K562 (cell line): ENCODE measurements at regions not wholly inside any gene's neighbourhood (a gene's known extent, or its start where the extent isn't known, plus 50 kb on each side); places are given as distances from the start of the nearest gene placed in this dataset.

Source experiments
- ATAC-seq: fragments of 200-7000 bp; cut with Tn5 transposase; 3 replicates; pipeline ENCODE4 v1.9.1; 2020; ENCODE audit warnings: moderate library complexity
- BruUV-seq: library from RNA; stranded (reverse); fragments of 400-500 nt; replicated peaks from 2 replicates; lab custom pipeline; 2021; lab: Mats Ljungman, UMichigan
- CTCF ChIA-PET: fragments of 300-600 bp; formaldehyde crosslinking; extraction: SDS; loops from one replicate; lab custom pipeline; 2021; ENCODE audit warnings: low intra/inter-chr PET ratio; lab: Yijun Ruan, JAX
- POLR2A ChIA-PET: fragments of 300-600, 350-650 bp; sonication (Branson Sonifier 250); formaldehyde crosslinking; extraction: SDS; loops from one replicate; lab custom pipeline; 2021; ENCODE audit warnings: antibody characterized with exemption, inconsistent platforms; lab: Yijun Ruan, JAX
- DNase-seq, 4 experiments: peaks; one replicate each; pipeline versions ENCODE4 v3.0.0 to v3.0.0-alpha.2; 2011 to 2018; ENCODE audit warnings: low spot score in 3 of 4, mixed read lengths in 3 of 4; ENCODE audit errors: extremely low read depth in 1 of 4
- FAIRE-seq: peaks from 2 replicates; lab custom pipeline; 2011; peaks lifted over from hg19 to GRCh38; lab: Jason Lieb, UNC
- H2AFZ ChIP-seq: 2 replicates; pipeline ENCODE4 v1.6.0; 2011; ENCODE audit warnings: low read depth, low read length, control low read depth, inconsistent platforms
- H3K27ac ChIP-seq: fragments of 200-600 bp; 3 replicates; pipeline ENCODE4 v1.8.0; 2011; ENCODE audit warnings: low read depth, mild to moderate bottlenecking, control low read depth, inconsistent platforms, low read length, moderate library complexity, mixed read lengths; ENCODE audit errors: extremely low read depth
- H3K27me3 ChIP-seq, 2 experiments: fragments of 300-600 bp in 1 of 2; 2 replicates in 1 of 2; 3 replicates in 1 of 2; pipeline versions ENCODE4 v1.6.0 to v1.8.0; 2011; ENCODE audit warnings: inconsistent platforms in 2 of 2, low read length in 2 of 2, mild to moderate bottlenecking in 1 of 2, mixed read lengths in 1 of 2, moderate library complexity in 1 of 2; ENCODE audit not compliant: control insufficient read depth in 2 of 2, insufficient read depth in 2 of 2
- H3K36me3 ChIP-seq: fragments of 300-600 bp; 3 replicates; pipeline ENCODE4 v1.8.0; 2011; ENCODE audit warnings: mild to moderate bottlenecking, low read length, inconsistent platforms; ENCODE audit not compliant: control insufficient read depth, insufficient read depth
- H3K4me1 ChIP-seq, 2 experiments: fragments of 200-600 bp in 1 of 2; replicated peaks in 1 of 2; 2 replicates in 1 of 2; 3 replicates in 1 of 2; pipeline versions ENCODE4 v1.5.1 to v1.8.0; 2011; ENCODE audit warnings: inconsistent platforms in 2 of 2, low read length in 2 of 2, mild to moderate bottlenecking in 1 of 2, mixed read lengths in 1 of 2, moderate library complexity in 1 of 2; ENCODE audit not compliant: control insufficient read depth in 2 of 2, insufficient read depth in 2 of 2
- H3K4me2 ChIP-seq: 2 replicates; pipeline ENCODE4 v1.6.1; 2011; ENCODE audit warnings: low read length, control low read depth, inconsistent platforms, mixed read lengths; ENCODE audit not compliant: insufficient read depth
- H3K4me3 ChIP-seq: fragments of 200-600 bp; sonication (generic), shearing (Covaris generic); 2 replicates; pipeline ENCODE4 v1.5.1; 2016; ENCODE audit warnings: control low read depth, inconsistent platforms
- H3K79me2 ChIP-seq: fragments of 200-600 bp; 3 replicates; pipeline ENCODE4 v1.8.0; 2011; ENCODE audit warnings: low read length, inconsistent platforms; ENCODE audit not compliant: control insufficient read depth, insufficient read depth
- H3K9ac ChIP-seq, 2 experiments: 2 replicates each; pipeline versions ENCODE4 v1.6.0 to v1.6.1; 2011; ENCODE audit warnings: low read depth in 2 of 2, low read length in 2 of 2, control low read depth in 1 of 2, inconsistent platforms in 1 of 2, mild to moderate bottlenecking in 1 of 2, mixed read lengths in 1 of 2; ENCODE audit not compliant: insufficient read depth in 1 of 2
- H3K9me1 ChIP-seq: one replicate; pipeline ENCODE4 v1.6.0; 2011; ENCODE audit warnings: inconsistent platforms, mild to moderate bottlenecking, low read length, moderate library complexity; ENCODE audit not compliant: control insufficient read depth, insufficient read depth
- H3K9me3 ChIP-seq: replicated peaks from 2 replicates; pipeline ENCODE4 v1.5.1; 2011; ENCODE audit warnings: low read depth, low read length, inconsistent platforms; ENCODE audit not compliant: control insufficient read depth, insufficient read depth
- H4K20me1 ChIP-seq: replicated peaks from 2 replicates; pipeline ENCODE4 v1.6.1; 2011; ENCODE audit warnings: low read length, inconsistent platforms, mixed read lengths; ENCODE audit not compliant: control insufficient read depth, insufficient read depth
- ARID1B ChIP-seq: fragments of 450-650 bp; IDR thresholded peaks from 2 replicates; pipeline ENCODE4 v1.6.1; 2016; ENCODE audit warnings: antibody characterized with exemption, mild to moderate bottlenecking, inconsistent platforms
- CBFA2T3 ChIP-seq: fragments of 450-650 bp; IDR thresholded peaks from 2 replicates; pipeline ENCODE4 v1.6.1; 2017
- DEAF1 ChIP-seq: fragments of 450-650 bp; formaldehyde crosslinking; IDR thresholded peaks from 2 replicates; pipeline ENCODE4 v1.4.0; 2020; ENCODE audit warnings: mild to moderate bottlenecking, moderate library complexity
- GMEB1 ChIP-seq: fragments of 250-450 bp; sonication (Bioruptor Pico); IDR thresholded peaks from 2 replicates; pipeline ENCODE4 v1.4.0; 2020; ENCODE audit warnings: mild to moderate bottlenecking
- GTF2A2 ChIP-seq: IDR thresholded peaks from 2 replicates; pipeline ENCODE4 v1.6.1; 2016; ENCODE audit warnings: mild to moderate bottlenecking, missing genetic modification characterization, missing compliant biosample characterization
- NCOA1 ChIP-seq: fragments of 450-650 bp; IDR thresholded peaks from 2 replicates; pipeline ENCODE4 v1.6.1; 2016; ENCODE audit warnings: low read depth
- RAD51 ChIP-seq: fragments of 450-650 bp; IDR thresholded peaks from 2 replicates; pipeline ENCODE4 v1.7.1; 2016; ENCODE audit warnings: low read depth, mild to moderate bottlenecking, borderline replicate concordance
- RCOR1 ChIP-seq, 2 experiments: IDR thresholded peaks; 2 replicates each; pipeline ENCODE4 v1.6.1; 2012; ENCODE audit warnings: low read depth in 2 of 2, low read length in 2 of 2, borderline replicate concordance in 1 of 2, improper control_type of control experiment in 1 of 2
- UBTF ChIP-seq, 2 experiments: IDR thresholded peaks; 2 replicates each; pipeline ENCODE4 v1.6.1; 2012; ENCODE audit warnings: improper control_type of control experiment in 2 of 2, low read depth in 2 of 2, low read length in 2 of 2, borderline replicate concordance in 1 of 2
- ZNF324 ChIP-seq: fragments of 250-450 bp; sonication (Bioruptor Pico); IDR thresholded peaks from 2 replicates; pipeline ENCODE4 v1.4.0; 2020; ENCODE audit warnings: mild to moderate bottlenecking
- ZNF696 ChIP-seq: fragments of 250-450 bp; sonication (Bioruptor Pico); conservative IDR thresholded peaks from 2 replicates; pipeline ENCODE4 v1.4.0; 2020; ENCODE audit warnings: mild to moderate bottlenecking, moderate library complexity
- WGBS: fragments of 100-300 bp; shearing (Covaris generic); methylation state at CpG from one replicate; pipeline ENCODE4 v1.1.6; 2016; ENCODE audit warnings: low coverage, mixed read lengths; ENCODE audit not compliant: insufficient coverage; ENCODE audit errors: missing lambda C conversion rate; 5-methylcytosine and 5-hydroxymethylcytosine counted together
- in situ Hi-C: fragments of 300-500 bp; cut with MboI; formaldehyde crosslinking; loops from 4 replicates; pipeline ENCODE4 v1.15.0; 2018; ENCODE audit warnings: inconsistent platforms, mixed read lengths
- intact Hi-C: fragments of 100-400 bp; cut with micrococcal nuclease; formaldehyde crosslinking; loops from 2 replicates; pipeline ENCODE4 v1.14.2; 2022

GRCh38 chr11:87600938-87601337 lies 563.2 kb downstream of the TMEM135 start:
- in situ Hi-C loops, result no loop called here
- no peak overlapping the region for H3K4me2 ChIP-seq
- no peak for DNase-seq
- no peaks in the 10 kb centered on the region for H3K27me3 ChIP-seq
- no peak overlapping the region for H2AFZ ChIP-seq
- no peaks in the 10 kb centered on the region for H3K9me1 ChIP-seq
- 2% methylated on average over 4 of the region's 4 CpGs for WGBS
- POLR2A ChIA-PET, result no interaction called here
- H3K4me3 ChIP-seq, result no peak overlapping the region
- CTCF ChIA-PET, result no interaction called here
- no peaks in the 10 kb centered on the region for H3K4me1 ChIP-seq
- no peak for ATAC-seq
- no peak overlapping the region for H3K9ac ChIP-seq
- H3K36me3 ChIP-seq, result no peaks in the 10 kb centered on the region
- no peak for FAIRE-seq
- TF ChIP-seq UBTF (IDR thresholded peaks at IDR 0.05; ENCODE audit: borderline replicate concordance in 1 of 2, low read depth in 2 of 2, low read length in 2 of 2) (no peak), ARID1B (no peak), CBFA2T3 (no peak), ZNF696 (CRISPR knock-in tag) (no peak), RCOR1 (IDR thresholded peaks at IDR 0.05; ENCODE audit: borderline replicate concordance in 1 of 2, low read depth in 2 of 2, low read length in 2 of 2) (no peak), ZNF324 (CRISPR knock-in tag) (no peak), GMEB1 (CRISPR knock-in tag) (no peak), NCOA1 (no peak), GTF2A2 (no peak), DEAF1 (CRISPR knock-in tag) (no peak), RAD51 (no peak)
- TF ChIP-seq, all 486 proteins: peak for 0
- Histone ChIP-seq H3K9me3 (no peaks in the 10 kb centered on the region), H4K20me1 (no peaks in the 10 kb centered on the region), H3K27ac (no peak overlapping the region), H3K79me2 (no peaks in the 10 kb centered on the region)
- intact Hi-C loops, result no loop called here
- BruUV-seq, result no TSS peak
